HG02885 (cell line): ENCODE measurements at regions not wholly inside any gene's neighbourhood (a gene's known extent, or its start where the extent isn't known, plus 50 kb on each side); places are given as distances from the start of the nearest gene placed in this dataset.
A peak's percentile ranks its signal among the peaks of the same experiment; 100 is the strongest.

ENCODE experiments used
- ATAC-seq: cut with Tn5 transposase; IDR thresholded peaks from one replicate; pipeline ENCODE4 v1.9.1; 2021; ENCODE audit warnings: mild to moderate bottlenecking; ENCODE audit not compliant: unreplicated experiment, poor library complexity

DNA sequence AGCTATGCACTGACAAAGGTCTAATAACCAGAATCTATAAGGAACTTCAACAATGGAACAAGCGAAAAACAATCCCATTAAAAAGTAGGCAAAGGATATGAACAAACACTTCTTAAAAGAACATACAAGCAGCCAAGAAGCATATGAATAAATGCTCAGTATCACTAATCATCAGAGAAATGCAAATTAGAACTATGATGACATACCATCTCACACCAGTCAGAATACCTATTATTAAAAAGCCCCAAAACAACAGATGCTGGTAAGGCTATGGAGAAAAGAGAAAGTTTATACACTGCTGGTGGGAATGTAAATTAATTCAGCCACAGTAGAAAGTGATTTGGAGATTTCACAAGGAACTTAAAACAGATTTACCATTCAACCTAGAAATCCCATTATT lies 211.8 kb downstream of the EDN1 start:
- ATAC-seq, result no peak

DNA sequence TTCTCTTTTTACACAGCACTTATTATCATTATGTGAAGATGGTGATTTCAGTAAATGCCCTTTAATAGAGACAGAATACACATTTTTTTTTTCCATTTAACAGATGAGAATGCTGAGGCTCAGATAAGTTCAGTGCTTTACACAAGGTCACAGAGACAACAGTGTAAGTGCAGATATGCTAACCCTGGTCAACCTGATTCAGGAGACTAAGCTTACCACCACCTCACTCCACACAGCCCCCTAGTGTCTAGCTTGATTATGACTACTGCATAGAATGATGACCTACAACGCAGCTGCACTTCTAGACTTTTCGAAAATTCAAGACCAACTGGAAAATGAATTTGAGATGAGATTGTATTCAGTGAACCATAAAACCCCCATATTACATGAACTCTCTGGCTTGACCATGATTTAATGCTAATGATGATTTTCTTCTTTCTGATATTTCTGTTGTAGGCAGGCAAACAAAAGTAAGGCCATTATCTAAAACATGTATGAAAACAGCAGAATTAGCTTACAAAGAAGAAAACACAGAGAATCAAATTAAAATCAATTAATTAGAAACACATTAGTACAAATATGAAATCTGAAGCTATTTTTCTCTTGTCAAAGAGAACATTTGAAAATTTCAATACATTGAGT lies 212.1 kb upstream of the PHACTR1 start:
- peak; percentile 74 for ATAC-seq

DNA sequence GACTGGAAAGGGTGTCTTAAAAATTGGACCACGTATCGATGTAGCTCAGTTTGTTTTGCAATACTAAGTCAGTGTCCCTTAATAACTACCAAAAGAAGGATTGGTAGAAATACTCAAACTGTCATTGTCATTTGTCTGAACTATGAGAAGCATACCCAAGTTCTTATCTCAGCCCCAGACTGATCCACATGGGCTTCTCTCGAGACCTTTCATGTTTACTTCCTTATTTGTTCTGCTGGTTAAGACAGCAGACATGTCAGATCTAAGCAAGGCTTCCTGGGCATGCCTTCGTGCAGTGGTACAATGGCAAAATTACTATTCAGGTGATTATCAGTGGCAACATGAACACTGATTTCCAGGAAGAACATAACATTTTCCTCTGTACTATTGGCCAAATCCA lies 211.1 kb upstream of the PHACTR1 start:
- no peak for ATAC-seq

DNA sequence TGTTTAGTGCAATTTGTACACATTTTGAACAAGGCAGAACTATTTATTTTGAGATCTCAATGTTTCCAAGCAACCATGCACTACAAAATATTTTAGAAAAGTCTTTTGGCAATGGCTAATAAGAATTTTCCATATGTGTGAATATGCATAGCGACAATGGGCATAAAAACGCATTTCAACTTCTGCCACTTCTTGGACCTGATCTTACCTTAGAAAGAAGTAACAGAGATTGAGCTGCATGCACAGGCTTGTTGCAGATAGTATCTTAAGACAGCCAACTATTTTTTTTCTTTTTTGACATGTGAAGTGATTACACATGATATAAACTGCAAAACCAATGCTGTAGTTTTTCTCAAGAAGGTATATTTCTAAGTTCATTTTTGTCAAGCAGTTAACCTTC lies 210.4 kb upstream of the PHACTR1 start:
- ATAC-seq, result no peak

DNA sequence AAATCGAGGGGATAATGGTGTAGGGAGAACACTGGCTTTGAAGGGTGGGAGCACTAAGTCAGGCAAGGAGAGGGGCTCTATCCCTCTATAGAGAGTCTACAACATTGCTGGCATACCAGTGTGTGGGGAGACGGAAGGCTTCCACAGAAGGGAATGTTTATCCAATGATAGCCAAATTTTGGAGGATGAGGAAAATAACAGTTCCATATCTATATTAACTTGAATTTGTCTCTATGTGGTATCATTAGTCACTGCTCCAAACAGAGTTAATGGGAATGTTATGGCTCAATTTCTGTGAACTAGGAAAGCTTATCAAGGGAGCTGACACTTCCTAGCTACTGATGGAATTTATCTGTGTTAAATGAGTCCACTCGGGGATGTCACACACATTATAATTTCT lies 208.9 kb upstream of the PHACTR1 start:
- ATAC-seq, result no peak

DNA sequence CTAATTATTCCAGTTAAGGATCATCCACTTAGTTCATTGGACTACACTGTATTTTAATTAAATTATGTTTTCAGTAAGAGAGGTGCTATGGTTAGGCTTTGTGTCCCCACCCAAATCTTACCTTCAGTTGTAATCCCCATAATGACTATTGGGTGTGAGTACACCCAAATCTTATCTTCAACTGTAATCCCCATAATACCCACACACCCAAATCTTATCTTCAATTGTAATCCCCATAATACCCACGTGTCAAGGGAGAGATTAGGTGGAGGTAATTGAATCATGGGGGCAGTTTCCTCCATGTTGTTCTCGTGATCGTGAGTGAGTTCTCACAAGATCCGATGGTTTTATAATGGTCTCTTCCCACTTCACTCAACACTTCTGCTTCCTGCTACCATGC lies 208.0 kb upstream of the PHACTR1 start:
- no peak for ATAC-seq

DNA sequence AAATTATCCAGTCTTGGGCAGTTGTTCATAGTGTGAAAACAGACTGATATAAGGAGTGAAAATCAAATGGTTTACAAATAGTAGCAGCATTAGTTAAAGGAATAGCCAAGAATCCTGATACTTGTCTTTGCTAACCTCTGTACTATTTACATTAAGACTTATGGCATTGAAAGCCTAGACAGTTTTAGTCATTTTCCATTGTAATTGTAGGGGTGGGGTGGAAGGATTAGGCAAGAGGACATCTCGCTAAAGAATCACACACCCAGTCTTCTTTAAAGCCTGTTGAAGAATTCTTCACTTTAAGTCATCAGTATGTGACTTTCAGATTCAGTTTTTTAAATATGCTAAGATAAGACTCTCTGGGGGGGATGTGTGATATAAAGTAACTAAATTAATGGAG lies 207.5 kb upstream of the PHACTR1 start:
- no peak for ATAC-seq

DNA sequence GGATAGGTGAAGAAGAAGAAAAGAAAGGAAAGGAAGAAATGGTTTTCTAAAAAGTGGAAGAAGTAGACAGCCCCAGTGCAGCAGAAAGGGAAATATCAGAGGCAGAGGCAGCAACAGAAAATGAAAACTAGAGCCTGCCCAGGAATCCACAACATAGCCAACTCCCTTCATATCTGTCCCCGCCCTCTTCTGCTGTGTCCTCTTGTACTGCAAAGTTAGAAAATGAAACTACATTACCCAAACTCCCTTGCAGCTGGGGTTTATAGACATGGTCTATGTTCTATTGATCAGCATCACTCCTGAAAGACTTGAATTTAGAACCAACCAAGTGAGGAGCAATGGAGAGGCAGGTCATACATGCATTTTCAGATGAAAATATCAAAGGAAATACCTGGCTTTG lies 200.5 kb upstream of the PHACTR1 start:
- ATAC-seq, result no peak

DNA sequence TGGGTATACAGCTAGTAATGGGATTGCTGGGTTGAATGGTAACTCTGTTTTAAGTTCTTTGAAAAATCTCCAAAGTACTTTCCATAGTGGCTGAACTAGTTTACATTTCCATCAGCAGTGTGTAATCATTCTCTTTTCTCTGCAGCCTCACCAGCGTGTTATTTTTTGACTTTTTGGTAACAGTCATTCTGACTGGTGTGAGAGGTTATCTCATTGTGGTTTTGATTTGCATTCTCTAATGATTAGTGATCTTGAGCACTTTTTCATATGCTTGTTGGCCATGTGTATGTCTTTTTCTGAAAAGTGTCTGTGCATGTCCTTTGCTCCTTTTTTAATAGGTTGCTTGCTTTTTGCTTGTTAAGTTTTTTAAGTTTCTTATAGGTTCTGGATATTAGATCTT lies 194.2 kb upstream of the PHACTR1 start:
- no peak for ATAC-seq

DNA sequence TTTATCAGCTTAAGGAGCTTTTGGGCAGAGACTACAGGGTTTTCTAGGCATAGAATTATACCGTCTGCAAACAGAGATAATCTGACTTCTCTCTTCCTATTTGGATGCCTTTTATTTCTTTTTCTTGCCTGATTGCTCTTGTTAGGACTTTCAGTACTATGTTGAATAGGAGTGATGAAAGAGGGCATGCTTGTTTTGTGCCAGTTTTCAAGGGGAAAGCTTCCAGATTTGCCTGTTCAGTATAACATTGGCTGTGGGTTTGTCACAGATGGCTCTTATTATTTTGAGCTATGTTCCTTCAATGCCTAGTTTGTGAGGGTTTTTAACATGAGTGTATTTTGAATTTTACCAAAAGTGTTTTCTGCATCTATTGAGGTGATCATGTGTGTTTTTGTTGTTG lies 192.8 kb upstream of the PHACTR1 start:
- ATAC-seq, result no peak

DNA sequence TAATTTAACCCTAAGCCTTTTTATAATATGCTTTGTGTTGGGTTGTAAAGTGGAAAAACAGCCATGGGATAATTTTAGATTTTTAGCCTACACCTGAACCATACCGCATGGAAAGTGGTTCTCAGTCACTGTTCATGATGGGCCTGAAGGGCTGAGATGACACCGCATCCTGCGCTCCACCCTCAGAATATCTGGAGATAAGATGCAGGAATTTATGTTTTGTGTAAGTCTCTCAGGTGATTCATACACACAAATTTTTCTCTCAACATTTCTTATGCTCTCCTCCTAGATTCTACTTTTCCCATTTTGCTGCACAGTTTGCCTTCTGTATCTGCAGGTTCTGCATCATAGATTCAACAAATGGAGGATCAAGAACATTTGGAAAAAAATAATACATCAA lies 191.3 kb upstream of the PHACTR1 start:
- no peak for ATAC-seq

DNA sequence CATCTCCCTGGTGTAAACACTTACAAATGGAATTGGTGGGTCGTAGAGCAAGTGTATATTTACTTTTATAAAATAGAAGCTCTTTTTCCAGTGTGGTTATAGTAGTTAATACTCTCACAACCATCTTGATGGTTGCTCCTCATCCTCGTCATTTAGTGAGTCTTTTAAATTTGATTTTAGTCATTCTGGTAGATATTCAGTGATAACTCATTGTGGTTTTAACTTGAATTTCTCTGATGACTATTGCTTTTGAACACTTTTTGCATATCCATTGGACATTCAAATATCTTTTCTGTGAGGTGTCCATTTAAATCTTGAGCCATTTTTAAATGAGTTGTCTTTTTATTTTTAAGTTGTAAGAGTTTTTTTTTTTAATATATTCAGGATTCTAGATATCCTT lies 189.2 kb upstream of the PHACTR1 start:
- ATAC-seq, result no peak

DNA sequence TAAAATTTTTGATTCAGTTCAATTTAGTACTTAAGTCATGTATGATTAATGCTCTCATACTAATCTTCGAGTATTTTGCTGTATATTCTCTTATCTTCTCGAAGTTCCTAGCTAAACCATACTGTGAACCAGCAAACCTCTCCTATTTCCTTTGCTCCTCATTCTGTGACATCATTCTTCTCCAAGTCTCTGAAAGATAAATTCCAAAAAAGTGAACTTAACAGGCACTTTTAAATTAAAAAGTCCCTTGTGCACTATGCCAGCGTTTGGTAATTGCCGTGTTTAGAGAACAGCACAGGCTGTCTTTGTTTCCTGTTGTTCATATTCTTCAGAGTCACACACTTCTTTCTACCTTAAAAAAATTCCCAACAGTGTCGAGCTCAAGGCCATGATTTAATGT lies 188.4 kb upstream of the PHACTR1 start:
- no peak for ATAC-seq

DNA sequence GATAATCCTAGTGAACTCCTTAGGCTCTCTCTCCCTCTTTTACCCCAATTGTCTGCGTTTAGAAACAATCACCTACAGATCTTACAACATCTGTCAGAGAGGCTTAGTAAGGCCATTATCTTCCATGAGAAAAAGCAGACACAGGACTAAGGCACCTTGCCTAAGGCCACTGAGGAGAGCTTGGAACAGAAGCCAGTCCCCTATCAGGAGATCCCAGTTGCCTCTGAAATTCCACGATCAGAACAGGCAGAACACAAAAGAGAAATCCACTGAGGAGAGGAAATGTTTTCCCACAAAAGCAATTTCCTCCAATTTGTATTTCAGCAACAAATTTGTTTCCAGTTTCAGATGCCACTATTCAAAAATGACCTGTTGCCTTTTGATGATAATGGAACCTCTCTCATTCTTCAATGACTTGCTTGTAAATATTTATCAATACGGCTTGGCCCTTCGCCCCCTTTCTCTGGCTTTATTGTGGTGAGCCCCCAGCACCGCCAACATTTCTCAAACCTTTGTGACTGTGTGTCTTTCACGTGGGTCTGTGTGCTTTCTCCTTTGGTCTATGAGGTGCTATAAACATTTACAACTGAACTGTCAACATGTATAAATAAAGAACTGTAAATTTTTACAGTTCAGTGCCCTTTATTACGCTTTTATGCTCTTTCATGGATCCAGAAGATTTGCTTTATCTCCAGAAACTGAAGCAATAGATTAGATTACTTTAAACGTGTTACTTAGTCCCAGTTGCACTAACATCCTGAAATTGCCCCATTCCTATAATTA lies 187.8 kb upstream of the PHACTR1 start:
- ATAC-seq, result no peak

DNA sequence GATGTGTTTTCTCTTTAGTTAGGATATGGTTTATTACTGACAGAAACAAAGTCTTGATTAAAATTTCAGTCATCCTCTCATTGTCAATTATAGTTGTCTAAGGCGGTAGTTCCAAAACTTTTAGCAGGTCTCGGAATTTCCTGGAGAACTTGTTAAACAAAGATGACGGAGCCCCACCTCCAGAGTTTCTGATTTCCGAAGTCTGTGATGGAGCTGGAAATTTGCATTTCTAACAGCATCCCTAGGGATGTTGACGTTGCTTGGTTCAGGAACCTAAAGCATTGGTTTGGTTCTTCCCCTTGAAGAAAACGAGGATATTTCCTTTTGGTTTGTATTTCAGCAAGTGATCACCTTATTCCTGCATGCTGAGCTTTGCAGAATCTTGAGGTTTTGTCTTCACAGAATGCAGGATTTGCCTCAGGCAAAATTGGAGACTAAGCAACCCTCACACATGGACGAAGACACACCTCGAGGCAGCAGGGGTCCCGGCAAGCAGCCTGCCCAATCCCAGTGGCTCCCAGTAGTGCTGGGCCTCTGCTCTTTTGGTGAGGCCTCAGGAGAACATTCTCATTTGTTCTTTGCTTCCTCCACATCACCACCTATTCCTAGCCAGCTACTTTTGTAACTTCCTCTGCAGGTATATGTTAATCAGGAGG lies 187.1 kb upstream of the PHACTR1 start:
- ATAC-seq, result no peak

DNA sequence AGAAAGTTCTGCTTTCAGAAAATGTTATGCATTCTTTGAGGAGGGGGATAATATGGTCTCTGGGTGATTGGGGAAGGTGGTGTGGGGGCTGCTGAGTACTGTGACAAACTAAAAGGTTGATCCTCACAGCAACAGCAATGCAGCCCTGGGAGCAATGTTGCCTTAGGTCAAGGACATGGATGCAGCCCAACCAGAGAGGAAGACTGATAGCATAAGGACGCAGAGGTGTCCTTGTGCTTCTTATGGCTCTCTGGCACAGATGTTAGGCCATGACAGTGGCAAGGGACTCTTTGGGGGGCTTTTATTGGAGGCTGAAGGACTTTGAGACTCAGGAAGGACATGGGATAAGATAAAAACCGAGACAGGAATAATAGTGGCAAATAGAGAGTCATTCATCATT lies 186.2 kb upstream of the PHACTR1 start:
- ATAC-seq, result no peak

DNA sequence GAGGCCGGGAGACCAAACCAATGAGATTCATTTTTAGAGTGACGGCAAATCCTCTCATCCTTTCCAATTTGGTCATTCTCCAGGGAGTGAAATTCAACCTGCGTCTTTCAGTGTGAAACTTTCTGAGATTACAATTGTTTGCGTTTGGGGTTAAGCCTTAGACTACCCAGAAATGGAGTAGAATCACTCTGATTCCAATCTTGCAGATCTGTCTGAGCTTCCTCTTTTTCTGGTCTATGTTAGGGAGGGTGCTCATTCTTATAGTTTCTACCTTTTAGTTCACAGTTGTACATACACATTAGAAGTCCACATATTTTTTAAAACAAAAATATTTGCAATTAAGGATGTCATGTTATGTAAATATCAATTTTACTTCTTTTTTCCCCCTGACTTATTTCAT lies 183.0 kb upstream of the PHACTR1 start:
- no peak for ATAC-seq

DNA sequence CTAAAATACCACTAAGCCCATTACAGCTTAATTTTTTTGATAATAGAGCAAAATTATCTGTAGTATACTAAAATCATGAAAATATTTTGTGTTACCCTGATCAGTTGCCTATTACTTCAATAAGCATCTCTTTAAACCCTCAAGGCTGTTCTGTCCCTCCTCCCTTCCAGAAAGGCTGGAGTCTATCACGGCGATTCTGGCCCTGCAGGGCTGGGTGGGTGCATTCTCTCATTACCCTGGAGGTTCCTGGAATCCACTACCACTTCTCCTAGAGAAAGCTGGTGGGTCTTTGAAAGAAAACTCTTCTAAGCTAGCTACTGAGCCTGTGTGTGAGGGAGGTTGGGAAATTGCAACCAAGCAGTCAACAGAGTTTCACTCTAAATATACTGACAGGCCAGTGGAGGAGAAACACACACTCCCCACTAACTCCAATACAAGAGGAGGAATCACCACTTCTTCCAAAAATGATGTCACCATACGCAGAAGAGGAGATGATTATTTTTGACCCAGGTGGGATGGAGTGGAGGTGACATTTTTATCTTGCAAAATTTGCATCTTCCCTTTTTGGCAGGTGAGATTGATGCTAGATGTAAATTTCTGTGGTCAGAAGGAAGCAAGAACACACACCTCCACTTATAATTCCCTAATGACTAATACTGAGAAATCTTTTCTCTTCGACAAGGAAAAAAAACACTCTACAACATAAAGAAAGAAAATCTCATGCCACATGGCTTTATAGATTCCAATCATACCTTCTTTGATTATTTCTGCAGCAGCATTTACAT lies 182.3 kb upstream of the PHACTR1 start:
- ATAC-seq, result no peak

DNA sequence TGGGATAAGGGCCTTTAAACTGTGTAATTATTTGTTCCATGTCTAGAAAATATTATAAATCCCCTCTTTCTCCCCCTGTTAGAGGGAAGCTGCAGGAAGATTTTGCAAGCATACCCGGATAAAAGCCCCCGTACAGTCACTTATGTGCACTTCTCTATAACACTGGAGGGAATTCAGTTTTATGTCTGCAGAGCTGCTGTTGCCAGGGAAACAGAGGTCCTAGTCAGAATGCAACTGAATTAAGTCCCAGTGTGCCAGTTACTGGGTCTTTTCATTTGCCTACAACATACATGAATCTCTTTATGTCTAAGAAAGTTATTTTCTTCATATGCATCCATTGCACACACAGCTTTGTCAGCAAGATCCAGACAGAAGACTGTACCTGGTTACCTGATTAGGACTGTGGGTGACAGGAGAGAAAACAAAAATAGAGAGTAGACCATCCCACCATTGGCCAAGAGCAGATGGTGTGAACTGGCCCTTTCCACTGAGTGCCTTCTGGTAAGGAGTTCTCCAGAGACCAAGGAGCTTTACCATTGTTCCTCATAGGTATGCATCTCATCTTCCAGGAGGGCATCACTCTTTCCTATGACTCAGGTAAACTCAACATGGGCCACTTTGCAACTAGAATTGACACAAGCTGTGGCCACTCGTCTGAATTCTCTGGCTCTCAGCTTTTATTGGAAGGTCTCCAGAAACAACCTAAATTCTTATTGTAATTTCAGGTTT lies 180.8 kb upstream of the PHACTR1 start:
- no peak for ATAC-seq

DNA sequence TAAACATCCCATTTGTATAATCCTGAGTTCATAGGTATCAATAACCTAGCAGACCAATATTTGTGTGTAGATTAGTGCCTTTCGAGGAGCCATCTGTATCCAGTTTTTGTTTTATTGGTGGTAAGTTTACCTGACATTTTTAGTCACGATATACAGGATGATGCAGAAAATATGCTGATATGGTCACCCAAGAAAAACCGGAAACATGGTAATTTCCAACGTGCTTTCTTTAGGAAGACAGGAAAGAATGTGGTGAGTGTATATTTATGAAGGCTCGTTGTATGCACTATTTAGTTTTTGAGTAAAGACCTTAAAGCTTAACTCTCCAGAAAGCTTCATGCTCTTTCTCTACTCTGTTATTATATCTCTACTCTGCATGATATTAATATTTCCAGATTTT lies 180.2 kb upstream of the PHACTR1 start:
- no peak for ATAC-seq
